Activated naive CD8-positive, alpha-beta T cell treated with anti-CD3 and anti-CD28 coated beads, Interleukin-2, amount 50 U/mL, for 24 hours (primary cell): ENCODE measurements at regions not wholly inside any gene's neighbourhood (a gene's known extent, or its start where the extent isn't known, plus 50 kb on each side); places are given as distances from the start of the nearest gene placed in this dataset.
"Not testable (repeated sequence)": the region's sequence is repeated elsewhere in the genome, so short reads cannot be mapped to it uniquely, and the experiment has no call there.

Experiments used
- ATAC-seq: fragments of 150-1000 bp; cut with Tn5 transposase; one replicate; pipeline ENCODE4 v1.10.0; 2021
- DNase-seq: peaks from one replicate; pipeline ENCODE4 v3.0.0; 2021
- H3K27ac Mint-ChIP-seq: one replicate; pipeline ENCODE4 v1.8.0; 2021; ENCODE audit warnings: mild to moderate bottlenecking, mixed read lengths
- H3K27me3 Mint-ChIP-seq: one replicate; pipeline ENCODE4 v1.8.0; 2021; ENCODE audit warnings: mixed read lengths
- H3K36me3 Mint-ChIP-seq: one replicate; pipeline ENCODE4 v1.8.0; 2021; ENCODE audit warnings: low read depth, mixed read lengths
- H3K4me1 Mint-ChIP-seq: one replicate; pipeline ENCODE4 v1.8.0; 2021; ENCODE audit warnings: mixed read lengths
- H3K4me3 Mint-ChIP-seq: one replicate; pipeline ENCODE4 v1.8.0; 2021; ENCODE audit warnings: mild to moderate bottlenecking, moderate library complexity, mixed read lengths
- H3K9me3 Mint-ChIP-seq: one replicate; pipeline ENCODE4 v1.8.0; 2021; ENCODE audit warnings: mixed read lengths

DNA sequence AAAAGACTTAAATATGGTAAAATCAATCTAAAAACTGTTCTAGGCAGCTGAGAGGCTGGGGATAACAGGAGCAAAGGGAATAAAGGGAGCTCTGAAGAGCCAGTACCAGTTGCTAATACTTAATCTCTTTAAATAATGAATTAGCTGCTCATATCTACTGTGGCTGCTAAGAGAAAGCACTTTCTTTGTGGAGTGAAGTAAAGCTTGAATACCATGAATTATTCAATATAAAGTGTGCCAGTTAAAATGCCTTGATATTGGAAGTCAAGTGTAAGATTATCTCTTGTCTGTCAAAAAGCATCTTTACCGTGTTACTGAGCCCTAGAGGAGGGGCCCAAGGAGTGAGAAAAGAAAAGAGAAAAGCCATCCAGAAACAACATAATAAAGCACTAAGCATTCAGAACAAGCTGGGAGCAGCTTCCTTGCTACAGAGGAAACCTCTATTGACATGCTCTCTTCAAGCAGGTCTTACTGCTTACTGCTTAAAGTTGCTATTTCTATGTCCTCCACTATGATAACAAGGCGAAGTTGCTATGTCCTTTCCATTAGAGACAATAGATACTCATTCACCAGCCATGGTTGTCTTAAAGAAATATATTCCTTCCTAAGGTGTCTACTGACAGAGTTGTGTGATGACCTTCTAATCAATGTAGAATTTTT, 297.4 kb downstream of the CETN3 start:
- no peak for DNase-seq
- peaks cover 2% of the 10 kb centered on the region for H3K4me1 Mint-ChIP-seq
- no peak overlapping the region for H3K27ac Mint-ChIP-seq
- H3K4me3 Mint-ChIP-seq = no peak overlapping the region
- no peaks in the 10 kb centered on the region for H3K36me3 Mint-ChIP-seq
- H3K27me3 Mint-ChIP-seq = no peaks in the 10 kb centered on the region
- ATAC-seq = no peak
- no peaks in the 10 kb centered on the region for H3K9me3 Mint-ChIP-seq

DNA sequence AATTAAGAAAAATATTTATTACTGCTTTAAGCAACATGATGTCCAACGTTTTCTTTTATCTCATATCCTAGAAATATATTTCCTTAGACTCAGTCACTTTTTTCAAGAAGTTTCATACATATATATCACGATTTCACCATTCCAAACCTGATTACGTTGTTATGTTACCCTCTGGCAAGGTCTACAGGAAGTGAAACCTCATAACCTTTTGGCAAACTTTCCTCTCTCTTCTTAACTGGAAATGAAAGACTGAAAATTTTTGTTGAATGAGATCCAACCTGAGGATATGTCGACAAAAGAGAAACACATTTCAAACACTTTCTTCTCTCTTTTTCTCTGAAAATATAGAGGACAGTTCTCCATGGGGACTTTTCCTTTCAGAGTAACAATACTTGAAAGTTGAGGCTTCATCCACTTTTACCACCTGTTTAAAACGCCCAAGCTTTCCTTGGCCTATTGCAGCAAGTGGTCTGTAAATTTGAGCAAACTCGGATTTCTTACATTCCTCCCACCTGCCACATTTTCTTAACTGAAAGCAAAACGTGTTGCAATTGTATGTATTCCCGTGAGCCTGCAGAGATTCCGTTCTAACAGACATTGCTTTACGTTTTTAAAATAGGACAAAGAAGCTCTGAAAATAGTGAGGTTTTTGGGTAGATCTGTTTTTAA, 298.1 kb downstream of the CETN3 start:
- Mint-ChIP-seq H3K4me1 (peaks cover 2% of the 10 kb centered on the region), H3K9me3 (no peaks in the 10 kb centered on the region), H3K27me3 (no peaks in the 10 kb centered on the region), H3K4me3 (no peak overlapping the region), H3K36me3 (no peaks in the 10 kb centered on the region), H3K27ac (no peak overlapping the region)
- DNase-seq (no peak), ATAC-seq (no peak)

DNA sequence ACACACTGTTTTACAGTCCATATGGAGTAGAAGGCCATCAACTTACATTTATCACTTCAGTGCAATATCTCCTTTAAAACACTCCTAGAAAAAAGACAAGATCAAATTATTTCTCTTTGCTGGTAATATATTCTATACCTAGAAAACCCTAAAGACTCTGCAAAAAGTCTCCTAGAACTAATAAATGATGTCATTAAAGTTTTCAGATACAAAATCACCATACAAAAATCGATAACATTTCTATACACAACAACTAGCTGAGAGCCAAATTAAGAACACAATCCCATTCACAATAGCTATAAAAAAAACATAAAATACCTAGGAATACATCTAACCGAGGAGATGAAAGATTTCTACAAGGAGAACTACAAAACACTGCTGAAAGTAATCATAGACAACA, 300.3 kb downstream of the CETN3 start:
- no peak for DNase-seq
- Mint-ChIP-seq H3K9me3 (peaks cover 16% of the 10 kb centered on the region), H3K4me3 (no peak overlapping the region), H3K27ac (no peak overlapping the region), H3K36me3 (no peaks in the 10 kb centered on the region), H3K27me3 (no peaks in the 10 kb centered on the region), H3K4me1 (peaks cover 2% of the 10 kb centered on the region)
- no peak for ATAC-seq

DNA sequence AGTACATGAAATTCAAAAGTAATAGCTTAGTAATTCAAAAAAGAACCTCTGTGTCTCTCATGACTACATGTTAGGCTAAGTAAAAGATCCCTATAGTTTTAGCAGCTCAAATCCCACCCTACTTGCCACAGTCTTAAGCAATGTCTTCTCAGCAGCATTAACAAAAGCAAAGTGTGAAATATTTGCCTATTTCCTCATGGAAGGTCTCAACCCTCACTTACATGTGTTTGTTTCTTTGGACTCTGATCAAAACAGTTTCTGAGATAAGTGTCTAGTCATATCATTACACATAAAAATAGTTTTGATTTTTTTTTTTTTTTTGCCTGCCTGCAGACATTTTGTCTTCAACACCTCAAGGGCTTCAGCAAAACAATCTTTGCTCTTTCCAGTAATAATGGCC, 310.5 kb downstream of the CETN3 start:
- H3K36me3 Mint-ChIP-seq = no peaks in the 10 kb centered on the region
- DNase-seq (no peak), ATAC-seq (no peak)
- no peak overlapping the region for H3K27ac Mint-ChIP-seq
- no peak overlapping the region for H3K4me3 Mint-ChIP-seq
- H3K9me3 Mint-ChIP-seq = peaks cover 5% of the 10 kb centered on the region
- H3K27me3 Mint-ChIP-seq = no peaks in the 10 kb centered on the region
- H3K4me1 Mint-ChIP-seq = no peaks in the 10 kb centered on the region

DNA sequence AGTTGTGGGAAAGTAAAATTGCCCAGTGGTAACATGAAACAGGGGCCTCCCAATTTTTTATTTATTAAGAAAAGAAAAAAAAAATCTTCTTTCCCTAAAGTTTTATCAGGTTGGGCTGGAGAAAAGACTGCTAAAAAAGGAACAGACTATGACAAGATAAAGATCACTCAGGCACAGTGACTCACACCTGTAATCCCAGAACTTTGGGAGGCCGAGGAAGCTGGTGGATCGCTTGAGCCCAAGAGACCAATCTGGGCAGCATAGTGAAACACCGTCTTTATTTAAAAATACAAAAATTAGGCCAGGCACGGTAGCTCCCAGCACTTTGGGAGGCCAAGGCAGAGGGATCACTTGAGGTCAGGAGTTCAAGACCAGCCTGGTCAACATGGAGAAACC, 312.5 kb downstream of the CETN3 start:
- no peak overlapping the region for H3K4me3 Mint-ChIP-seq
- H3K9me3 Mint-ChIP-seq = no peaks in the 10 kb centered on the region
- ATAC-seq (no peak), DNase-seq (no peak)
- H3K36me3 Mint-ChIP-seq = no peaks in the 10 kb centered on the region
- no peaks in the 10 kb centered on the region for H3K4me1 Mint-ChIP-seq
- H3K27ac Mint-ChIP-seq = no peak overlapping the region
- no peaks in the 10 kb centered on the region for H3K27me3 Mint-ChIP-seq

DNA sequence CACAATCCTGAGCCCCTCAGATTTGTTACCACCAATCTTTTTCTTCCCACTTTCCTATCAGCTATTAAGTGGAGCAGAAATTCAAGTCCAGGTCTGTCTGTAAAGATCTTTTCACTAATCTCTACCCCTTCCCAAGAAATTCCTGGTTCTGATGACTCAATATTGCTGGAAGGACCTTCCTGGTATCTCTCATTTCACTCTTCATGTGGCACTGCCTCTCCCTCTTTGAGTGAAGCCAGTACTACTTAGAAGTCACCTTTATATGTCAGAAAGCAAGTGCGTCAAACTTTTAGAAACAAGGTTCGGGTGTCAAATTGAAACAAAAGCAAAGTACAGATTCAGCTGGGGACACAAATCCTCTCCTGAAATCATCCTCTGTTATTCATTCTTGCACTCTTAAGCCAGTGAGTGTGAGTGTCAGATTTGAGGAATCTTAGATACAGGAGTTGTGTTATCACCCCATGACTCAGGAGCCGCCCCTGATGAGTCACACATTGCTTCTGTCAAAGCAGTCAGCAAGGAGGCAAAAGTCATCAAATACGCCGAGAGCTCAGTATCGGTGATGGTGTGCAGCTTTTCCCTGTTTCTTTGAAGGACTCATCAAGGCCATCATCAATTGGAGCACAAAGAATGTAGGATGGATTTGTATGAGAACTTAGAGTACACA, 313.0 kb downstream of the CETN3 start:
- Mint-ChIP-seq H3K4me1 (no peaks in the 10 kb centered on the region), H3K27me3 (no peaks in the 10 kb centered on the region), H3K36me3 (no peaks in the 10 kb centered on the region), H3K4me3 (no peak overlapping the region), H3K9me3 (no peaks in the 10 kb centered on the region), H3K27ac (no peak overlapping the region)
- DNase-seq = no peak
- ATAC-seq = no peak

DNA sequence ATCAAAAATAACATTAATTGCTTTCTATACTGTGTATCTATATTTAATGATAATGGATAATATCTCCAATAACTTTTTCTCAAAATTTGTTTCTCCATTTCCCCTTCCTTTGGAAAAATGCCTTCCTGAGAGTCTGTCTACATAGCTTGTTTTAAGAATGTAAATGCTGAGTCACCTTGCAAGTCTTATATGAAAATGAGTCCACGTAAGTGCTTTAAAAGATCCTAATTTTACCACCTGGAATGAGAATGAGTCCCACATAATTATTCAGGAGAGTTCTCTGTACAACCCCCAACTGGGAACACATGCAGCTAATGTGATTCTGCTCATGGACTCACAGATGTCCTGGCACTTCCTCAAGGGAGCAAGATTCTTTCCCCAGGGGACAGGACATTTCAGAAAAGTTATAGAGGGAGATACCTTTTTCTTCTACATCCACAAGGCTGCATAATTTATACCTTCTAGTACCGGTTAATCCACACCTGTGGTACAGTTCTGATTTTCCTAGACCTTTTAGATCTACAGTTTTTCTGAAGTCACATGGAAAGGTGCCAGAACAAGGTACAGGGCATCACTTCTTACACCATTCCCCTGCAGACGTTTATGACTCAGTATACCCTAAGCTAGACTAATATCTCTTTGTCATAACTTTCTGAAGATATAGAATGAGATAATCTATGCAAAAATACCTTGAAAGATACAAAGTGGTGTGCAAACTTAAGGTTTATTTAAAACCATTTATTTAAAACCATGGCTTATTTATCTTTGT, 314.1 kb downstream of the CETN3 start:
- Mint-ChIP-seq H3K4me1 (no peaks in the 10 kb centered on the region), H3K27ac (no peak overlapping the region), H3K36me3 (no peaks in the 10 kb centered on the region), H3K9me3 (no peaks in the 10 kb centered on the region), H3K4me3 (no peak overlapping the region), H3K27me3 (no peaks in the 10 kb centered on the region)
- DNase-seq (no peak), ATAC-seq (no peak)

DNA sequence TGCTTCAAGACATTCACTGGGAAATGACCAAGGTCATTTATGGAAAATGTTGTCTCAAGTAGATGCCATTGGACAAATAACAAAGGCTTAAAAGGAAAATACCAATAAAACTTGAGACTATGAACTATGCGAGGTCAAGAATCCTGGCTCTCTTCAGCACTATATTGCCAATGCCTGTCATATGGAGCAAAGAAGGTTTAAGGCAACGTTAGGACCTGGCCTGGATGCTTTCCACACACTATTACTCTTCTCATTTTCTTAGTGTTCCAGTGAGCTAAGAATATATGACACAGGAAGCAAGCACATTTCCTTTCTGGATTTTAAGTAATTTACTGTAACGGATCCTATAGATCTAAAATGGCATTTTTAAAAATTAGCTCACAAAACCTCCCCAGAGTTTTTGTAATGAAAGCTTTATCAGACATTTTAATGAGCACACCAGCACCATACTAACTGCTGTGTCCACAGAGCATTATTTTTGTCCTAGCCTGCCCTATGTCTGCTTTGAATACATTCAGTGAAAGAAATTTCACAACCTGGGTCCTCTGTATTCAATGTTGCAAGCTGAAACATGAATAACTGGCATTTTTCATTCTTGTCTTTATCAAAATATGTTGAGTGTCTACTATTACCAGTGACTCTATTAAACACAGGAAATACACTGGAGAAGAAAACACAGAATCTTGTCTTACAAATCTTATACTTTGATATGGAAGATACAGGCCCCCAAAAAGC, 315.6 kb downstream of the CETN3 start:
- ATAC-seq = no peak
- no peak for DNase-seq
- Mint-ChIP-seq H3K4me3 (no peak overlapping the region), H3K4me1 (no peaks in the 10 kb centered on the region), H3K27ac (no peak overlapping the region), H3K9me3 (peaks cover 2% of the 10 kb centered on the region), H3K36me3 (no peaks in the 10 kb centered on the region), H3K27me3 (no peaks in the 10 kb centered on the region)

DNA sequence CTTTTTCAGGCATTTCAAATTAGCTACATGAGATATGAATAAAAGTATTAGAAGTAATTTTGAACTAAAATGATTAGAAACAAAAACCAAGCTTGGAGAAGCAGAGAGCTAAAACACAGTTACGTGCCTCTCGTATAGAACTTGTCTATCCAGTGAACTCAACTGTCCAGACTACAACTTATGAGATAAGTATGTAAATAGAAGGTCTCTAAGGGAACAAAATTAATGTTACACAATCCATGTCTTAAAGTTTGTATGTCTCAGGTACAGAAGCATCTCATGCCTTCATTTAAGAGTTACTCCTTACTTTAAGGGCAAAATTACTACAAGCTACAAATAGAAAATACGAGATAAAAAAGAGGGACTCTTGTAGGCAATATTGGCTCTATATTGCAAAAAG, 316.8 kb downstream of the CETN3 start:
- H3K27me3 Mint-ChIP-seq = no peaks in the 10 kb centered on the region
- no peaks in the 10 kb centered on the region for H3K4me1 Mint-ChIP-seq
- no peak overlapping the region for H3K4me3 Mint-ChIP-seq
- H3K36me3 Mint-ChIP-seq = no peaks in the 10 kb centered on the region
- ATAC-seq = no peak
- no peak overlapping the region for H3K27ac Mint-ChIP-seq
- no peak for DNase-seq
- H3K9me3 Mint-ChIP-seq = peaks cover 9% of the 10 kb centered on the region

DNA sequence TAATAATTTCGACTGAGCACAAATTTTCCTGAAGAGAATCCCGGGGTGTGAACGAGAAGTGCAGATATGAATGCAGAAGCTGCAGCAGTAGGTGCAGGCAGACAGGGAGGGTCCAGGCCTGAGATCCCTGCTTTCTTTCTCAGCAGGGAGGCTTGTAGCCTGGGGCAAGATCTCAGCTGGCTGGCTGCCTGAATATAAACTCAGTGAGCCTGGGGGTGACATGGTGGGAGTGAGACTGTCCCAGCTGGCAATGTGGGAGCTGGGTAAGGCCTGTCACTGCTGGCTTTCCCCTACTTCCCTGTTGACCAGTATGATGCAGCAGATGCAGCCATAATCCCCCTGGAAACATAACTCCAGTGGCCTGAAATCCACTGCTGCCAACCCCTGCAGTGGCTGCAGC, 325.2 kb downstream of the CETN3 start:
- Mint-ChIP-seq H3K27me3 (no peaks in the 10 kb centered on the region), H3K4me3 (no peak overlapping the region), H3K27ac (no peak overlapping the region), H3K9me3 (peaks cover 23% of the 10 kb centered on the region), H3K36me3 (no peaks in the 10 kb centered on the region), H3K4me1 (no peaks in the 10 kb centered on the region)
- DNase-seq (no peak), ATAC-seq (no peak)

DNA sequence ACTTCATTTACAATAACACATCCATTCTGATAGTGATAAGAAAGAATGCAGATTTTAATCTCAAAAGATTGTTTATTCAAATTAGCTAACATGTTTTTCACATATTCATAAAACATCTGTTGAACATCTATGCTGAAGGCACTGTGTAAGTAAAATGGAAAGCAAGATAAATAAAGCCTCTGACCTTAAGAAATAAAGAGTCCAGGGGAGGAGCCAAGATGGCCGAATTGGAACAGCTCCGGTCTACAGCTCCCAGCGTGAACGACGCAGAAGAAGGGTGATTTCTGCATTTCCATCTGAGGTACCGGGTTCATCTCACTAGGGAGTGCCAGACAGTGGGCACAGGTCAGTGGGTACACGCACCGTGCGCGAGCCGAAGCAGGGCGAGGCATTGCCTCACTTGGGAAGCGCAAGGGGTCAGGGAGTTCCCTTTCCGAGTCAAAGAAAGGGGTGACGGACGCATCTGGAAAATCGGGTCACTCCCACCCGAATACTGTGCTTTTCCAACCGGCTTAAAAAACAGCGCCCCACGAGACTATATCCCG, 336.5 kb downstream of the CETN3 start:
- ATAC-seq, H3K27ac Mint-ChIP-seq, H3K27me3 Mint-ChIP-seq, H3K9me3 Mint-ChIP-seq, H3K4me1 Mint-ChIP-seq, H3K4me3 Mint-ChIP-seq, DNase-seq, H3K36me3 Mint-ChIP-seq: not testable (repeated sequence)

DNA sequence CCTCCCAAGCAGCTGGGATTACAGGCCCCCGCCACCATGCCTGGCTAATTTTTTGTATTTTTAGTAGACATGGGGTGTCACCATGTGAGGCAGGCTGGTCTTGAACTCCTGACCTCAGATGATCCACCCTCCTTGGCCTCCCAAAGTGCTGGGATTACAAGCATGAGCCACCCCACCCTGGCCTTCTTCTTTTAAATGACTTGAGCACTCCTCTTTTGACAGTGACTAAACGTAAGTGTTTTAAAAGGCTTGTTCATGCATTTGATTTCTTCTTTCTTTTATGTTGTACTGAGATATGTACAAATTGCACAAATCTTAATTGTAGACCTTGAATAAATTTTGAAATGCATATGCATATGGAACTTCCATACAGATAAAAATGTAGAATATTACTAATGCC, 337.9 kb downstream of the CETN3 start:
- H3K27me3 Mint-ChIP-seq = no peaks in the 10 kb centered on the region
- ATAC-seq = no peak
- H3K4me3 Mint-ChIP-seq = no peak overlapping the region
- DNase-seq = no peak
- no peaks in the 10 kb centered on the region for H3K36me3 Mint-ChIP-seq
- no peaks in the 10 kb centered on the region for H3K4me1 Mint-ChIP-seq
- peaks cover 4% of the 10 kb centered on the region for H3K9me3 Mint-ChIP-seq
- H3K27ac Mint-ChIP-seq = no peak overlapping the region

DNA sequence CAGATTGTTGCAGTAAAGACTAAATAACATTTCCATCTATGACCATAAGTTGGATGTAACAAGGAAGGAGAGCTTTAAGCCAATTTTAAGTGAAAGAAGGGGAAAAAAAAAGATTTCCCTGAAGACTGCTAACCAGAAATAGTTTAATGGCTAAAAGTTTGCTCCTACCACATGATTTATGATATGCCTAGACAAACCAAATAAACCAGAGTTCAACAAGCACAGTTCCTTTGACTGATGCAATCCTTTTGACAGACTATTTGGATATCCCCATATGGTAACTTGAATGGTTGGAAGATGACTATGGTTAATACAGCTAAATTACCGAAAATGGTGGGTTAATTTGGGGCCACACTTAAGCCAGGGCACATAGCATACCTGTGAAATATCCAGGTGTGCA, 338.5 kb downstream of the CETN3 start:
- Mint-ChIP-seq H3K27ac (no peak overlapping the region), H3K4me3 (no peak overlapping the region), H3K9me3 (peaks cover 6% of the 10 kb centered on the region), H3K4me1 (no peaks in the 10 kb centered on the region), H3K36me3 (no peaks in the 10 kb centered on the region), H3K27me3 (no peaks in the 10 kb centered on the region)
- ATAC-seq (no peak), DNase-seq (no peak)

DNA sequence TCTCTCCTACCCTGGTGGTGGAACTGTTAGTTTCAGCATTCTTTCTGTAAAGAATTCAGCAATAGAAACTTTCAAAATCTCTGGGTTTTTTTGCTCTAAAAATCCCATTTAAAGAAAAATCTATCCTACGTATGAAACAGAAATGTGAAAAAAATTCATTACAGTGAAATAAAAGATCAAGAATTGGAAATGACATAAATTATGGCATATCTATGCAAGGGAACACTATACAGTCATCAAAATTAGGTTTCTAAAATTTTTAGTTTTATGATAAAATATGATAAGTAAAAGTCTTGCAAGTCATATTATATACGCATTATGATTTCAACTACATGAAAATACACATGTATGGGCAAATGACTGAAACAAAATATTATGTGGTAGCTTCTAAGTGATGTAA, 342.6 kb downstream of the CETN3 start:
- ATAC-seq (no peak), DNase-seq (no peak)
- Mint-ChIP-seq H3K4me3 (no peak overlapping the region), H3K27ac (no peak overlapping the region), H3K36me3 (no peaks in the 10 kb centered on the region), H3K27me3 (no peaks in the 10 kb centered on the region), H3K9me3 (peaks cover 5% of the 10 kb centered on the region), H3K4me1 (no peaks in the 10 kb centered on the region)
